HFFc6 (cell line): ENCODE measurements at regions not wholly inside any gene's neighbourhood (a gene's known extent, or its start where the extent isn't known, plus 50 kb on each side); places are given as distances from the start of the nearest gene placed in this dataset.

Experiments
- DNase-seq: peaks from one replicate; pipeline ENCODE4 v3.0.0-alpha.2; 2018
- H3K27ac Mint-ChIP-seq: 2 replicates; pipeline ENCODE4 v1.8.0; 2020; ENCODE audit warnings: mild to moderate bottlenecking, mixed read lengths
- H3K27me3 Mint-ChIP-seq: 2 replicates; pipeline ENCODE4 v1.8.0; 2021; ENCODE audit warnings: mild to moderate bottlenecking, moderate library complexity, mixed read lengths; ENCODE audit not compliant: insufficient read depth
- H3K36me3 Mint-ChIP-seq: 2 replicates; pipeline ENCODE4 v1.8.0; 2021; ENCODE audit warnings: low read depth, mixed read lengths
- H3K4me1 Mint-ChIP-seq: 2 replicates; pipeline ENCODE4 v1.8.0; 2020; ENCODE audit warnings: low read depth, mixed read lengths
- H3K4me3 Mint-ChIP-seq: 2 replicates; pipeline ENCODE4 v1.8.0; 2020; ENCODE audit warnings: mild to moderate bottlenecking, moderate library complexity, mixed read lengths
- H3K9me3 Mint-ChIP-seq: 2 replicates; pipeline ENCODE4 v1.8.0; 2020; ENCODE audit warnings: mild to moderate bottlenecking, mixed read lengths
- CTCF ChIP-seq: fragments of 200-600 bp; sonication (generic); IDR thresholded peaks from 2 replicates; pipeline ENCODE4 v1.5.0; 2021; ENCODE audit warnings: antibody characterized with exemption, mild to moderate bottlenecking

GRCh38 chr2:200147371-200147770 is 159.1 kb upstream of the SPATS2L start:
- H3K36me3 Mint-ChIP-seq: peaks cover 8% of the 10 kb centered on the region
- no peak for TF ChIP-seq CTCF
- H3K9me3 Mint-ChIP-seq: peaks cover 25% of the 10 kb centered on the region
- H3K27ac Mint-ChIP-seq: no peak overlapping the region
- H3K27me3 Mint-ChIP-seq: peaks cover 15% of the 10 kb centered on the region
- H3K4me3 Mint-ChIP-seq: no peak overlapping the region
- no peak for DNase-seq
- H3K4me1 Mint-ChIP-seq: no peaks in the 10 kb centered on the region

DNA sequence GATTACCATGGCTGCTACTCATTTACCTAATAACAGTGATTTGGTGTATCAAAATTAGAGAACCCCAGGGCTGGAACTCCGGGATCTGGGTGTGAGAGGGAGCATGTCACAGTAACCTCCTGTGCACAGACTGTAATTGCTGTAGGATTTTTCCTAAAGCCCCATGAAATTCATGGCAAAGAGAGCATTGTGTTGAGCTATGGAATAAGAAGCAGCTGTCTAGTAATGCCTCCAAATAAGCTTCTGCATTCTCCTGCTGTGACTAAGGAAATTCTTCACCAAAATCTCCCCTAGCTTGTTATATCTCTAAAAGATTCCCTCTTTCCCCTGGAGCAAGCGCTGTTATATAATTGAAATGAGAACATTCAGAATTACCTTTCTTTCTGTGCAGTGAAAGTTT is 158.1 kb upstream of the SPATS2L start:
- peaks cover 31% of the 10 kb centered on the region for H3K9me3 Mint-ChIP-seq
- DNase-seq: no peak
- no peak overlapping the region for H3K4me3 Mint-ChIP-seq

DNA sequence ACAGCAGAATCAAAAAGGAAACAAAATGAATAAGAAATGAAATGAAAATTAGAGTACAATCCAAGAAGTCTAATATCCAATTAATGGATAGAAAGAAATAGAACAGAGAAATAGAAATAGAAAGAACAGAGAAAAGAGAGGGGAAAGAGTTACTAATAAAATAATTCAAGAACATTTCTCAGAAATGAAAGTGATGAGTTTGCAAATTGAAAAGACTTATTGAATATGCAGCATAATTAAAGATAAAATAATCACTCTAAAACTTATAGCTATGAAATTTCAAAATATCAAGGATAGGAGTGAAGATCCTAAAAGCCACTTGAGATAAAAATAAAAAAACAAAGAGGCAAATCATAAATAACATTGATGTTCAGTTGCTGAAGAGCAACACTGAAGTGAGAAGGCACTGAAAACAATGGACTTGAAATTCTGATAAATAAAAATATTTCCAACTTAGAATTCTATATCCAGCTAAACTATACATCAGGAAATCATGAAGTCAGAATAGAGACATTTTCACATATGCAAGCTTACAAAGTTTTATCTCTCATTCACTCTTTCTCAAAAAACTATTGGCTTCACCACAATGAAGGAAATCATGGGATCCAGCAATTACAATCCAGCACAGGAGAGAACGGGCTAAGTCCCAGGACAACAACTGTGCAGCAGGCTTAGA is 155.9 kb upstream of the SPATS2L start:
- Mint-ChIP-seq H3K27ac (no peak overlapping the region), H3K4me1 (peaks cover 7% of the 10 kb centered on the region), H3K36me3 (peaks cover 12% of the 10 kb centered on the region), H3K9me3 (peaks cover 26% of the 10 kb centered on the region), H3K27me3 (peaks cover 13% of the 10 kb centered on the region), H3K4me3 (no peak overlapping the region)
- no peak for TF ChIP-seq CTCF
- no peak for DNase-seq

More for the DNA sequence above, 158.1 kb upstream of the SPATS2L start:
- H3K27me3 Mint-ChIP-seq: peaks cover 15% of the 10 kb centered on the region
- no peak for TF ChIP-seq CTCF
- H3K36me3 Mint-ChIP-seq: peaks cover 12% of the 10 kb centered on the region
- H3K4me1 Mint-ChIP-seq: no peaks in the 10 kb centered on the region
- H3K27ac Mint-ChIP-seq: no peak overlapping the region

DNA sequence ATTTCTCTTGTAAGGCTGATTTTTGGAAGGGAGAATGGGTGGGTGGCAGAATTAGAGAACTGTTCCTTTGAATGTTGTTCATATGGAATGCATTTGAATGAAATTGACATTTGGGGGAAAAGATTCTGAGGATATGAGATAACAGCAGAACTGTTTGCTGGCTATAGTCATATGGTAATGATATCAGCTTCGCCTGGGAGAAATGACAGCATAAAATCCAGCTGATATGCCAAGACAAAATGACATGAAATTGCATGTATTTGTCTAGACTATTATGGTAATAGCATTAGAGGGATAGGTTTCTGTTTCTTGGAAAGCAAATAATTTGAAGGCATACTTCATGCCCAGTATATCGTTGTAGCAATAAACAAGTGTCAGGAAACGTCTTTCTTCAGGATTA is 150.8 kb upstream of the SPATS2L start:
- Mint-ChIP-seq H3K9me3 (peaks cover 17% of the 10 kb centered on the region), H3K36me3 (peaks cover 5% of the 10 kb centered on the region), H3K27me3 (peaks cover 8% of the 10 kb centered on the region), H3K4me1 (peaks cover 40% of the 10 kb centered on the region), H3K4me3 (peak overlapping the region; percentile 92), H3K27ac (no peak overlapping the region)
- DNase-seq: no peak
- TF ChIP-seq CTCF: no peak

GRCh38 chr2:200156166-200156835 is 150.2 kb upstream of the SPATS2L start:
- Mint-ChIP-seq H3K4me1 (peaks cover 40% of the 10 kb centered on the region), H3K27me3 (peaks cover 8% of the 10 kb centered on the region), H3K4me3 (peak overlapping the region; percentile 92), H3K9me3 (peaks cover 14% of the 10 kb centered on the region), H3K27ac (peak overlapping the region; percentile 50), H3K36me3 (peaks cover 5% of the 10 kb centered on the region; the same call in 1 of the 2 replicates)
- peak; percentile 72 for DNase-seq
- no peak for TF ChIP-seq CTCF
